WTC11 (cell line): ENCODE measurements at regions not wholly inside any gene's neighbourhood (a gene's known extent, or its start where the extent isn't known, plus 50 kb on each side); places are given as distances from the start of the nearest gene placed in this dataset.

Experiments
- CREB1 ChIP-seq: sonication (generic); formaldehyde crosslinking; IDR thresholded peaks from 2 replicates; pipeline ENCODE4 v1.8.0; 2023; ENCODE audit warnings: mild to moderate bottlenecking, missing genetic modification reagents
- ESRRA ChIP-seq: sonication (generic); formaldehyde crosslinking; IDR thresholded peaks from 2 replicates; pipeline ENCODE4 v1.8.1; 2022; ENCODE audit warnings: mild to moderate bottlenecking, missing genetic modification reagents, borderline replicate concordance
- FOXJ3 ChIP-seq: sonication (generic); formaldehyde crosslinking; IDR thresholded peaks from 2 replicates; pipeline ENCODE4 v1.9.0; 2021; ENCODE audit warnings: missing genetic modification reagents, mild to moderate bottlenecking, borderline replicate concordance
- KAT7 ChIP-seq: sonication (generic); formaldehyde crosslinking; IDR thresholded peaks from 2 replicates; pipeline ENCODE4 v1.8.1; 2023; ENCODE audit warnings: missing genetic modification reagents, mild to moderate bottlenecking, borderline replicate concordance
- NR3C1 ChIP-seq: sonication (generic); formaldehyde crosslinking; conservative IDR thresholded peaks from 2 replicates; pipeline ENCODE4 v1.8.1; 2023; ENCODE audit warnings: low read depth, mild to moderate bottlenecking, missing genetic modification reagents
- RELA ChIP-seq: sonication (generic); formaldehyde crosslinking; IDR thresholded peaks from 2 replicates; pipeline ENCODE4 v1.8.1; 2022; ENCODE audit warnings: missing genetic modification reagents, mild to moderate bottlenecking, borderline replicate concordance
- TEAD4 ChIP-seq: sonication (generic); formaldehyde crosslinking; IDR thresholded peaks from 2 replicates; pipeline ENCODE4 v1.8.0; 2022; ENCODE audit warnings: mild to moderate bottlenecking, missing genetic modification reagents
- TP53 ChIP-seq: sonication (generic); formaldehyde crosslinking; IDR thresholded peaks from 2 replicates; pipeline ENCODE4 v1.8.1; 2023; ENCODE audit warnings: mild to moderate bottlenecking, missing genetic modification reagents
- ZNF232 ChIP-seq: sonication (generic); formaldehyde crosslinking; IDR thresholded peaks from 2 replicates; pipeline ENCODE4 v1.8.0; 2022; ENCODE audit warnings: mild to moderate bottlenecking, missing genetic modification reagents
- ZNF671 ChIP-seq: fragments of 250-450 bp; sonication (Bioruptor Pico); IDR thresholded peaks from 2 replicates; pipeline ENCODE4 v1.8.0; 2021; ENCODE audit warnings: mild to moderate bottlenecking
- TF ChIP-seq, protein P1 (sequence below): fragments of 200-600 bp; IDR thresholded peaks from 2 replicates; pipeline ENCODE4 v1.8.0; 2022; ENCODE audit warnings: antibody characterized with exemption
- TF ChIP-seq, protein P2 (sequence below): sonication (generic); formaldehyde crosslinking; IDR thresholded peaks from 2 replicates; pipeline ENCODE4 v1.8.0; 2022; ENCODE audit warnings: mild to moderate bottlenecking, missing genetic modification reagents
- TF ChIP-seq, protein P3 (sequence below): sonication (generic); formaldehyde crosslinking; IDR thresholded peaks from 2 replicates; pipeline ENCODE4 v1.8.0; 2023; ENCODE audit warnings: missing genetic modification reagents
- TF ChIP-seq, protein P4 (sequence below): sonication (generic); formaldehyde crosslinking; IDR thresholded peaks from 2 replicates; pipeline ENCODE4 v1.8.1; 2022; ENCODE audit warnings: low read depth, mild to moderate bottlenecking, moderate library complexity, missing genetic modification reagents, borderline replicate concordance

DNA sequence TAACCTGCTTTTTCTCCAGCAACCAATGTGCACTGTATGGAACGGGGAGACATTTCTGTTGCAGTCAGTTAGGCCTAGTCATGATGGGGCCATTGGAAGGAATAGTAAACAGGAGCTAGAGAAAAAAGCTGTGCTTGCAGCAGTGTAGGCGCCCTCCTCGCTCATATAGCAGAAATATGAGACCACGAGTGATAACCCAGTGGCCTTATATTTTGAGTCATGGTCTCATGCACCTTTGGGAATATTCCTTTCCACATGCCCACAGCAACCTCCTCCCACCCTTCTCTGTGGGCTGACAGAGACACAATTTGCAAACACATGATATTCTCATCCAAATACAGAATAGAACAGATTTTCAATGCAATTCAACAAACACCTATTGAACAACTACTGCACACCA is 248.9 kb upstream of the CITED2 start:
- TF ChIP-seq, protein P1, sequence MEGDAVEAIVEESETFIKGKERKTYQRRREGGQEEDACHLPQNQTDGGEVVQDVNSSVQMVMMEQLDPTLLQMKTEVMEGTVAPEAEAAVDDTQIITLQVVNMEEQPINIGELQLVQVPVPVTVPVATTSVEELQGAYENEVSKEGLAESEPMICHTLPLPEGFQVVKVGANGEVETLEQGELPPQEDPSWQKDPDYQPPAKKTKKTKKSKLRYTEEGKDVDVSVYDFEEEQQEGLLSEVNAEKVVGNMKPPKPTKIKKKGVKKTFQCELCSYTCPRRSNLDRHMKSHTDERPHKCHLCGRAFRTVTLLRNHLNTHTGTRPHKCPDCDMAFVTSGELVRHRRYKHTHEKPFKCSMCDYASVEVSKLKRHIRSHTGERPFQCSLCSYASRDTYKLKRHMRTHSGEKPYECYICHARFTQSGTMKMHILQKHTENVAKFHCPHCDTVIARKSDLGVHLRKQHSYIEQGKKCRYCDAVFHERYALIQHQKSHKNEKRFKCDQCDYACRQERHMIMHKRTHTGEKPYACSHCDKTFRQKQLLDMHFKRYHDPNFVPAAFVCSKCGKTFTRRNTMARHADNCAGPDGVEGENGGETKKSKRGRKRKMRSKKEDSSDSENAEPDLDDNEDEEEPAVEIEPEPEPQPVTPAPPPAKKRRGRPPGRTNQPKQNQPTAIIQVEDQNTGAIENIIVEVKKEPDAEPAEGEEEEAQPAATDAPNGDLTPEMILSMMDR = no peak
- no peak for TF ChIP-seq KAT7 (CRISPR knock-in tag)
- no peak for TF ChIP-seq ESRRA (CRISPR knock-in tag)
- TF ChIP-seq, protein P2, sequence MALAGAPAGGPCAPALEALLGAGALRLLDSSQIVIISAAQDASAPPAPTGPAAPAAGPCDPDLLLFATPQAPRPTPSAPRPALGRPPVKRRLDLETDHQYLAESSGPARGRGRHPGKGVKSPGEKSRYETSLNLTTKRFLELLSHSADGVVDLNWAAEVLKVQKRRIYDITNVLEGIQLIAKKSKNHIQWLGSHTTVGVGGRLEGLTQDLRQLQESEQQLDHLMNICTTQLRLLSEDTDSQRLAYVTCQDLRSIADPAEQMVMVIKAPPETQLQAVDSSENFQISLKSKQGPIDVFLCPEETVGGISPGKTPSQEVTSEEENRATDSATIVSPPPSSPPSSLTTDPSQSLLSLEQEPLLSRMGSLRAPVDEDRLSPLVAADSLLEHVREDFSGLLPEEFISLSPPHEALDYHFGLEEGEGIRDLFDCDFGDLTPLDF (CRISPR knock-in tag) = no peak
- TF ChIP-seq TP53 (CRISPR knock-in tag) = no peak
- TF ChIP-seq, protein P3, sequence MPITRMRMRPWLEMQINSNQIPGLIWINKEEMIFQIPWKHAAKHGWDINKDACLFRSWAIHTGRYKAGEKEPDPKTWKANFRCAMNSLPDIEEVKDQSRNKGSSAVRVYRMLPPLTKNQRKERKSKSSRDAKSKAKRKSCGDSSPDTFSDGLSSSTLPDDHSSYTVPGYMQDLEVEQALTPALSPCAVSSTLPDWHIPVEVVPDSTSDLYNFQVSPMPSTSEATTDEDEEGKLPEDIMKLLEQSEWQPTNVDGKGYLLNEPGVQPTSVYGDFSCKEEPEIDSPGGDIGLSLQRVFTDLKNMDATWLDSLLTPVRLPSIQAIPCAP (CRISPR knock-in tag) = no peak
- TF ChIP-seq ZNF232 (CRISPR knock-in tag) = no peak
- TF ChIP-seq TEAD4 (CRISPR knock-in tag) = no peak
- TF ChIP-seq FOXJ3 (CRISPR knock-in tag) = no peak
- no peak for TF ChIP-seq NR3C1
- TF ChIP-seq, protein P4, sequence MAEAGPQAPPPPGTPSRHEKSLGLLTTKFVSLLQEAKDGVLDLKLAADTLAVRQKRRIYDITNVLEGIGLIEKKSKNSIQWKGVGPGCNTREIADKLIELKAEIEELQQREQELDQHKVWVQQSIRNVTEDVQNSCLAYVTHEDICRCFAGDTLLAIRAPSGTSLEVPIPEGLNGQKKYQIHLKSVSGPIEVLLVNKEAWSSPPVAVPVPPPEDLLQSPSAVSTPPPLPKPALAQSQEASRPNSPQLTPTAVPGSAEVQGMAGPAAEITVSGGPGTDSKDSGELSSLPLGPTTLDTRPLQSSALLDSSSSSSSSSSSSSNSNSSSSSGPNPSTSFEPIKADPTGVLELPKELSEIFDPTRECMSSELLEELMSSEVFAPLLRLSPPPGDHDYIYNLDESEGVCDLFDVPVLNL = no peak
- no peak for TF ChIP-seq CREB1 (CRISPR knock-in tag)
- no peak for TF ChIP-seq ZNF671 (CRISPR knock-in tag)
- no peak for TF ChIP-seq RELA (CRISPR knock-in tag)
